GM21723 (cell line): ENCODE measurements at regions not wholly inside any gene's neighbourhood (a gene's known extent, or its start where the extent isn't known, plus 50 kb on each side); places are given as distances from the start of the nearest gene placed in this dataset.
"Not testable (repeated sequence)": the region's sequence is repeated elsewhere in the genome, so short reads cannot be mapped to it uniquely, and the experiment has no call there.

ENCODE experiments used
- ATAC-seq: cut with Tn5 transposase; IDR thresholded peaks from one replicate; pipeline ENCODE4 v1.9.1; 2021; ENCODE audit warnings: mild to moderate bottlenecking, moderate library complexity; ENCODE audit not compliant: unreplicated experiment

DNA sequence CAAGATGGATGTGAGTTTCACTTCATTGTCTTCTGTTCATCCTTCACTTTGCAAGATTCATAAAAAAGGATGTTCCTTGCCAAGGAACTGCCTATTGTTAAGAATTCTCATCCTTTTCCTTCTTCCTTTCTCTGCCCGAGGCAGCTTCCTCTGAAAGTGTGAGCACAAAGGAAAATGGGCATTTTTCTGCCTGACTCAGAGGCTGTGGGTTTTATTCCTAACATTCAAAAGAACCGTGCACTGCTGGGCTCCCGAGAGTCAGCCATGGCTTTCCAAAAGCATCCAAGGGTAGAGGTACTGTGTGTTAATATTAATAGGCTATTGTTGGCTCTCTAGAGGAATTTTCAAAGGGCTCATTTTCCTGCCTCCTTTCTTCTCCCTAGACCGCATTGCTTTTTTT lies 289.4 kb downstream of the ABCC12 start:
- no peak for ATAC-seq

DNA sequence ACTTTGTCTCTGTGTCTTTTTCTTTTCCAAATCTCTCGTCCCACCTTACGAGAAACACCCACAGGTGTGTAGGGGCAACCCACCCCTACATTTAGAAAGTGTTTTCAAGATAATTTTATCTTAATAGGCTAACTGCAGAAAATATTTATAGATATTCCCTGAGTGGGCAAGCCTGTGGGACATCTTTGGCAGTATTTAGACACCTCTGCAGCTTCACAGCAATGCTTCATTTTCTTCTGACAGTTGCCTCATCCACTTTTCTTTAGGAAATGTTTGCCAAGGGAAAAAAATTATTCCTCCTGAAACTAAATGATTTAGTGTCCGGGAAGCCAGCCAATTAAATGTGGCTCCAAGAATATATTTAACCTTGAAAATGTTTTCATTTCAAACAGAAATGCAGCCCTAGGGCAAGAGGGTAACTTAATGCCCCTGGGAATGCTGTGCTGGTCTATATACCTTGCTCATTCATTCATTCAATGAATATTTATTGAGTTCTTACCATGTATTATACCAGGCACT lies 290.4 kb downstream of the ABCC12 start:
- no peak for ATAC-seq

DNA sequence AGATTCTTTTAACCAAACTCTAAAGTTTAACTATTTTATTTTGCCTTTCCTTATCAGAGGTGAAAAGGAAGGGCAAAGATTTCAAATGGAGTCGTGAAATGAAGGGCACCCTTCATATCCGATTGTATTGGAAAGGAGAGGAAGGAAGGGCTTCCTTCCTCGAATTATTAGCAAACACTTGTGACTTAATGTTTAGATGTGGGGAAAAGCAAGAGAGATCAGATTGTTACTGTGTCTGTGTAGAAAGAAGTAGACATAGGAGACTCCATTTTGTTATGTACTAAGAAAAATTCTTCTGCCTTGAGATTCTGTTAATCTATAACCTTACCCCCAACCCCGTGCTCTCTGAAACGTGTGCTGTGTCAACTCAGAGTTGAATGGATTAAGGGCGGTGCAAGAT lies 291.5 kb downstream of the ABCC12 start:
- not testable (repeated sequence) for ATAC-seq

DNA sequence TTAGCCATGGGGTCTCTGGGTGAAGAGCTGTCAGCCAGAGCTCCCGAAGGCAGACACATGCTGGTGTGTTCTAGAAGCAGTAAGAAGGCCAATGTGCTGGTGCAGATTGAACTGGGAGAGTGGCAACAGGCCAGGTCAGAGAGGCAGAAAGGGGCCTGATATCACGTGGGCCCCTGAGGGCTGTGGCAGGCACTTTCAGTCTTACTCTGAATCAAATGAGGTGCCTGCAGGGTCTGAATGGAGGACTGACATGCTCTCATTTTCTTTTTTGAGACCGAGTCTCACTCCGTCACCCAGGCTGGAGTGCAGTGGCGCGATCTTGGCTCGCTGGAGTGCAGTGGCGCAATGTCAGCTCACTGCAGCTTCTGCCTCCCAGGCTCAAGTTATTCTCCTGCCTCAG lies 293.8 kb downstream of the ABCC12 start:
- ATAC-seq, result no peak

DNA sequence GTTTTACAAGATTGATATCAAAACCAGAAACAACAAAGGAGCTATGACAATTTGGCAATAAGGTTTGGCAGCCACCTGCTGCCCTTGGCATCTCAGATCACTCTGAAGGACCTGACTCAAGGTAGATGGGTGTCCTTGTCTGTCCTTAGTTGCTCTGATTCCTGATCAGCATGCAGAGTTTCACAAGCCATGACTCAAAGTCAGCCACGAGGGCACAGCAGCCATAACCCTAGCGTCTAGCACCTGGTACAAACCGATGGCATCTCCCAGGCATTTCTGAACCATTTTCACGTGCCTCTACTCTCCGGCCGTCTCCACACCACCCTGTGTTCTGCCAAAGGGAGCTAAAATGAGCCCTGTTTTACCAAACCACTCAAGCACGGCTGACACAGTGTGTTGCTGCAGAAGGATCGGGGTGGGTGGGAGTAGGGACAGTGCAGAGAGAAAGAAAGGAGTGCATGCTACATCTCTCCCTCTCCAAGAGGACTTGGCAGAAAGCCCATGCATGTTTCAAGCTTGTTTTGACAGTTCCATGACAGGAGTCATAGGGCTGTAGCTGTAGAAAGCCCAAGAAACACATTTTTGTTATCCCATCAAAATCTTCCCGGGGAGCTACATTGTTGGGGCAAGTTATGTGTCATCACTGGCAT lies 297.3 kb downstream of the ABCC12 start:
- no peak for ATAC-seq

DNA sequence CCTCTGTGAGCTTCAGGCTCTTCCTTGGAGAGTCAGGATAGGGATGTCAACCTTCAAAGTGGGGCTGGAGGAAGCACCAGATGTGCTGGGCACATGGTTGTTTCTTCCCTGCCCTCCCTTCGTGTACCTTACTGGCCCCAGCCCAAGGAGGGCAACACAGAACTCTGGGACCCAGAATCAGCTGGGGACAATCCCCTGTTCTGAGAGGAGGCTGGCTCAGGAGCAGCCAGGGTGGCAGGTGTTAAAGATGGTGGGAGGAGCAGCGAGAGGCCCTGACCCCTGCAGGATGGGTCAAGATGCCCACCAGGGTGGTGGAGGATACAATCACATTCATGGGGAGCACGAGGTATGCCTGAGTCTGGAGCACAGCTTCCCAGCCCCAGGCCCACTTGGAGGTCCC lies 300.4 kb downstream of the ABCC12 start:
- ATAC-seq, result no peak

DNA sequence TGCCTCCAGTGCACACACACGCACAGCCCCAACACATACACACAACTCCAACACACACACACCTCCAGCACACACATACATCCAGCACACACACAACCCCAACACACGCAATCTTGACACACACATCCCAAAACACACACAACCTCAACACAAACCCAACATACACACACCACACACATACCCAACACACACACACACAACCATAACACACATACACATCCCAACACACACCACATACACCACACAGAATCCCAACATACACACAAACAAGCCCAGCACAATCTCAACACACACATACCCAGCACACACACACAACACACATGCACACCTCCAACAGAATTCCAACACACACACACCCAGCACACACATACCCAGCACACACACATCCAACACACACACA lies 301.1 kb downstream of the ABCC12 start:
- ATAC-seq, result no peak

DNA sequence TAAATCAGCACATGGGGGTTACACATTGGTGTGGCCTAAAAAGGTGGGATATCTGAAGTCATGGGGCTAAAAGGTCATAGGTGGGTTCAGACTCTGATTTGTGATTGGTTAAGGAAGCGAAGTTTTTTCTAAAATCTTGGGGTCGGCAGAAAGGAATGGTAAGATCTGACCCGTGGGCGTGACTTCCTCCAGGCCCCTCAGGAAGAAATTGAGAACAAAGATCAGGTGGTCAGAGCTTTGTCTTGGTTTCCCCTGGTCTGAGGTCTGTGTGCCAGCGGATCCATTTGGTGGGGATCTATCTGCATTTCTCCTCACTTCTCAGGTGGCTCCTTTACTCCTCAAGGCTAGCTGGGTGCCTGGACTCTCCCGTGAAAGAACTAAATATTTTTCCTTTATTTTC lies 302.8 kb downstream of the ABCC12 start:
- ATAC-seq, result no peak

DNA sequence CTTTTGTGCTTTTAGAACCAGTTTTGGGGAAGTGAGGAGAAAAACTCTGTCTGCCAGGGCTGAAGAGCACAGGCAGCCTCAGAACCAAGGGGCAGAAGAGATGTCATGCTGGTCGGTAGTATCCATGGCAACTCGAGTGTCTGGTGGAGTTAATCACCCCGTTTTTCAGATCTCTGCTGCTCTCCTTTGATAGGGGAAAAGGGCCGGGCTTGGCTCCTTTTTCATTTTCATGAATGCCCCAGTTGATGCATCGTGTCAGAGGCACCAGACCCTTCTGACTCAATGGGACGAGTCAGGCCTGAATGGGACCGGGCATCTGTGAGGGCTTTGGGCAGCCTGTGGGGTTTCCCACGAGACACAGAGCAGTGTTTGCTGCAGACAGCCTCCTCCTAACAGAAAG lies 304.6 kb downstream of the ABCC12 start:
- no peak for ATAC-seq

DNA sequence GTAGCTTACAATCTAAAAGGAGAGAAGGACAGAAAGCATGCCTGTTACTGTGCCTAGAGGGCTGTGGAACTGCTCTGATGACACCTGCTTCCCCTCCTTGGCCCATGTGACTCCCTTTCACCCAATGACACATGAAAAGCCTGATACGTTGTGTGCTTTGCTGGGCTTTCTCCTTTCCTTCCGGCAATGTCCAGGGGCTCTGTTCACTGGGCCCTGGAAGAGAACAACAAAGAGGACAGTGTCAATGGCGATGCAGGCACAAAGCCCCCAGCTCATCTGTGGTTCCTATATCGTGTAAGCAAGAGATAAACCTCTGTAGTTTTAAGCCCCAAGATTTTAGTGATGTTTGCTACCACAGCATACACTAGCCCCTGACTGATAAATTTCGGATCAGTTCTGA lies 306.1 kb downstream of the ABCC12 start:
- no peak for ATAC-seq

DNA sequence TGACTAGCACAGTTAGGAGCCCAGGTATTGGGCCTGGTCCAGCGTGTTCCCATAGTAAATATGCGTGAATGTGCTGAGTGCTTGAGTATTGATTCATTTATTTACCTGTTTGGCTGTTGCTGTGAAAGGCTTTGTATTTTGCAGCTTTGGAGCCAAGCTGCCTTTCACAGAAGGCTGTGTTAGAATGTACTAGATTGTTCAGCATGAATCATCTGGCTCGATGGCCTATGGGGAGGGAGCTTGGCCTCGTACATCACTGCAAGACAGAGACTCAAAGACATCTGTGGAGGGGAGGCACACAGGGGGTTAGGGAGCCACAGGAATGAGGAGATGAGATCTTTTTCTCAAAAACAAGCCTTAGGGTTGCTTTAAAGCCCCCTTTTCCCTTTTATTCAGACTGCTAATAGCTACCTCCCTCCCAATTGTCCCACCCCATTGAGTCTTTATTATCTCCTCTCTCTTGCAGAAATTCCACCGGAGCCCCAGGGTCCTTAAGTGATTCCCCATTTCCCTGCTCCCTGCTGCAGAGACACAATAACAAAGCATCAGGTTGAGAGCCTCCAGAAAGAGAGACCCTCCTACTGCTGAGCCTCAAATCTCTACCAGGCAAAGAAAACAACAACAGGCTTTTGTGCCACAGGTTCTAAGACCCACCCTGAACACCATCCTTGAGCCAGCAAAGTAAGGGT lies 307.2 kb downstream of the ABCC12 start:
- ATAC-seq, result no peak

DNA sequence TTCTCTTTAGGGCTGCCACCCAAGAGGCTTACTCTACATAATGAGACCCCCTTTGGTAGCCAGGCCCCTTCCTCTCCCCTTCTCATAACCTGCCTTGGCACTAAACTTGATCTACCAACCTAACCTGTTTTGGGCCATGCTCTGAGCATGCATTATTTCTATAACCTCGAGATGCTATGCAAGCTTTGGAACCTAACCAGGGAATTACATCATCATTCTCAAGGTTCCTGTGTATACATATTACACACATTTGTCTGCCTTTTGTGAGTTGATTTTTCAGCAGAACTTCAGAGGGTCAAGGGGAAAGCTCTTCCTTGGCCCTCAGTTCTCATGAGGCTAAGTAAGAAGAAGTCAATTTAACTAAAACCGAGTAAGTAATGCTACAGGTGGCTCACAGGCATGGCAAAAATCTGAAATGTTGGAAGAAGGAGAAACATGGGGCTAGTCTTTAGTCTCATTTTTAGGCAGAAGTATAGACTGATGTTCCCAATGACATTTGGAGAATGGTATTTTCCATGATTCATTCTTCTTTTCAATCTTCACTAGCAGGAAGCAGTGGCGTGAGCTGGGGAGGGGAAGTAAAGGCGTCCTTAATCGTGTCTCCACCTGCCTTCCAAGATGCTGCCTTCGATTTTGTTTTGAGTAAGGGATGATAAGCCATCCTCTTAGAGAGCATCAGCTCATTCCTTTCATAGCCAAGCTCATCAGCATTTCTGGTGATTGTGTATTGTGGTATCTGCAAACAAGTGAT lies 308.4 kb downstream of the ABCC12 start:
- ATAC-seq, result no peak

DNA sequence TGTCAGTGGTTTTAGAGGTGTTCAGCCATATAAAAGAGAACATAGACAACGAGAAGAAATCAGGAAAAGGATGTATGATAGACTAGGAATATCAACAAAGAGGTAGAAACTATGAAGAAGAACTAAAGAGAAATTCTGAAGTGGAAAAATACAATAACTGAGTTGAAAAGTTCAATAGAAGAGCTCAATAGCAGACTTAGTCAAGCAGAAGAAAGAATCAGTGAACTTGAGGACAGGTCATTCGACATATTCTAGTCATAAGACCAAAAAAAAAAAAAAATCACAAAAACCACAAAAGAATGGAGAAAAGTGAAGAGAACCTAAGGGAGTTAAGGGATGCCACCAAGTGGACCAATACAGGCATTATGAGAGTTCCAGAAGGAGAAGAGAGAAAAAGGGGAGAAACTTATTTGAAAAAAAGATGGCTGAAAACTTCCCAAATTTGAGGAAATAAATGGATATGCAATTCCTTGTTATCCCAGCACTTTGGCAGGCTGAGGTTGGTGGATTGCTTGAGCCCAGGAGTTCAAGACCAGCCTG lies 321.2 kb downstream of the ABCC12 start:
- no peak for ATAC-seq

DNA sequence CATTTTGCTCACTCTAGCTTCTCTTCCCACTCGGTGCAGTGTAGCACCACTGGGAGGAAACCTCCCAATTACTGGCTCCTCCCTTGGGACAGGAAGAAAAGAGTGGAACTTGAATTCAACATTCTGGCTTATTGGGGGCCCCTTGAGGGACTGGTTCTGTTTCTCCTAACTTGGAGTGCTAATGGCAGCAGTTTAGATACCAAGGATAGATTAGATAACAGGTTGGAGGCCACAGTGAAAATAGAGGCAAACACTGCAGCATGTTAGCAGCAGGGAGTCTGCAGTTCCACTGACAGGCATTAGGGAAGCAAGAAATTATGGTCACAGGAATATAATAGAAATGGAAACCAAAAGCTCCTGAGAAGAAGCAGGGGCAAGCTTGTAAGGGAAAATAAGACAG lies 322.0 kb downstream of the ABCC12 start:
- no peak for ATAC-seq

DNA sequence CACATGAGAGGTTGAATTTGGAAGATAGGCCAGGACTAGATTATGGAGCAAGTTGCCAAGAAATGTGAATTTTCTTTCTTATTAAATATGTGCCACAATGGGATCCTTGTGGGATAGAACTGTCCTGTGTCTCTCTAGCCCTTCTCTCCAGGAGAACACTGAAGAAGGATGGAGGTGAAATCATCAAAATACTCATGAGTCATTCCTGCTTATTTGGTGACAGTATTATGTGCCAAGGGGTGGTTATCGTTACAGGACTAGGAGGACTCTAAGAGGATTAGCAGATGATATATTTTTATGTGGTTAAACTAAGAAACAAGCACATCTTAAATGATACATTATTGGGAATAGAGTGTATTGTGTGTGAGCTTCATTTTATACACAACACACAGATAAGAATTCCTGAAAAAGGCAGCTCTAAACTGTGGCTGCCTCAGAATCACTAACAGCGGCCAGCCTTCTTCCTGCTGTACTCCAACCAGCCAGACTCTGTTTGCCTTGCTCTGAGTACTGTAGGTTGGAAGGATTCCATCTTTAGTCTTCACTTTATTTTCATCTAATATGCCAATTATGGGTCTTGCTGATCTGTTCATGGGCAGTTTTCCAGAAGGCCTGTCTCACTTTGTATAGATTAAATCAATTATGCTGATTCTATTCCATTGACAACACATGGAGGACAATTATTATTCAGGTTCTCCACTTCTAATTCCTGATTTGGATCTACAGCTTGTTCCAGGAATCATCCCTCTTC lies 325.8 kb downstream of the ABCC12 start:
- ATAC-seq, result no peak

DNA sequence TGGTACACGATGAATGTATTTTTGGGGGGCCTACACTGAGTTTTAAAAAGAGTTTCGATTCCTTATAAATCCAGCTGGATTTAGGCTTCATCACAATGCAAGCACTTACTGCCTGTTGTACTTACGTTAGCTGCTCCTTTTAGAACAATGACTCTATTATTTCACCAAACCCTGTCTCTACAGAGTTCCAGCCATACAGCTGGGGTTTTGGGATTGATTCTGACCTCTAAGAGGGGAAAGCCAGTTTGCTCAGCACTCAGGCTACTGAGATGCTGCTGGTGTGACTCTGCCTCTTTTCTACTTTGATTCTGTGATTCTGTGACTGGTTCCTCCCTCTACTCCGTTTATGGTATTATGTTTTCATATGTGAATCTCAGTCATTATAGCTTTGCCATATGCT lies 329.7 kb downstream of the ABCC12 start:
- ATAC-seq, result no peak

DNA sequence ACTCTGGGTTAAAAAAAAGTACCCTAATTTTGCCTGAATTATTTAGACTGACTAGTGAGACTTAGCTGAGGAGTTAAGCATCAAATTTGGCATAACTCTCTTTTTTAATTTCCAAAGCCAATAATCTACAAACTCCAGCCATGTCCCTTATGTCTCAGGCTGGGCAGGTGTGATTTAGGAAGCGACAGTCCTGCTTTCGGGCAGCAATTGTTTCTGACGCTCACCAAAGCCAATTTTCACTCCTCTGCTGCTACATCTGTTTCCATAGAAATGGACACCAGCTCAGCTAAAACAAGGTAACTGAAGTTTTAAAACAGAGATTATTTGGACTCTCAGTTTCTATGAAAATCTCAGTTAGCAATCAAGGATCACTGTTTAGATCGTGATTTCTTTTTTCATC lies 338.7 kb downstream of the ABCC12 start:
- no peak for ATAC-seq

DNA sequence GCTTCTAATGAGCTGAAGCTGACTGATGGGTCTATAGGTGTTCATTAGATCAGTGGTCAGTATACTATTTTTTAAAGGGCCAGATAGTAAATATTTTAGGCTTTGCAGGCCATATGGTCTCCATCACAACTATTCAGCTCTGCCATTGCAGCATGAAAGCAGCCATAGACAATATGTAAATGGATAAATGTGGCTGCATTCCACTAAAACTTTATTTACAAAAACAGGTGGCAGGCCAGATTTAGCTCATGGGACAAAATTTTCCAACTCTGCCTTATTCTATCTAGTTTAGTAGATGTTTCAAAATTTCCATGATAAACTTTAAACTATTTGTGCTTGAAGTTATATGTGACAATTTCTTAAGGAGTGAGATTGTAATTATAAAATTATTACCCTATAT lies 339.3 kb downstream of the ABCC12 start:
- ATAC-seq, result no peak

DNA sequence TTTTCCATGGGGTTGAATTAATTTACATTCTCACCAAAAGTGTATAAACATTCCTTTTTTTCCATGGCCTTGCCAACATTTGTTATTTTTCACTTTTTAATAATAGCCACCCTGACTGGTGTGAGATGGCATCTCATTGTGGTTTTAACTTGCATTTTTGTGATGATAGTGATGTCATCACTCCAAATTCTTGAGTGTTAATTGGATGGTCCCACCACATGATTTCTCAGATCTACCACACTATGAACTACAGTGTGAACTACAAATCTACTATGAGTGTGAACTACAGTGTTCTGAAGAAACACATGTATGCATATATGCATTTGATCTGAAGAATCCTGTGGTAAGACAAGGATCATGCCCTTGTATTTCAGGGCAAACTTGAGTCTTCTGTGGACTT lies 340.1 kb downstream of the ABCC12 start:
- no peak for ATAC-seq

DNA sequence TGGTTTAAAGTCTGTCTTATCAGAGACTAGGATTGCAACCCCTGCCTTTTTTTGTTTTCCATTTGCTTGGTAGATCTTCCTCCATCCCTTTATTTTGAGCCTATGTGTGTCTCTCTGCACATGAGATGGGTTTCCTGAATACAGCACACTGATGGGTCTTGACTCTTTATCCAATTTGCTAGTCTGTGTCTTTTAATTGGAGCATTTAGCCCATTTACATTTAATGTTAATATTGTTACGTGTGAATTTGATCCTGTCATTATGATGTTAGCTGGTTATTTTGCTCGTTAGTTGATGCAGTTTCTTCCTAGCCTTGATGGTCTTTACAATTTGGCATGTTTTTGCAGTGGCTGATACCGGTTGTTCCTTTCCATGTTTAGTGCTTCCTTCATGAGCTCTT lies 344.0 kb downstream of the ABCC12 start:
- not testable (repeated sequence) for ATAC-seq

DNA sequence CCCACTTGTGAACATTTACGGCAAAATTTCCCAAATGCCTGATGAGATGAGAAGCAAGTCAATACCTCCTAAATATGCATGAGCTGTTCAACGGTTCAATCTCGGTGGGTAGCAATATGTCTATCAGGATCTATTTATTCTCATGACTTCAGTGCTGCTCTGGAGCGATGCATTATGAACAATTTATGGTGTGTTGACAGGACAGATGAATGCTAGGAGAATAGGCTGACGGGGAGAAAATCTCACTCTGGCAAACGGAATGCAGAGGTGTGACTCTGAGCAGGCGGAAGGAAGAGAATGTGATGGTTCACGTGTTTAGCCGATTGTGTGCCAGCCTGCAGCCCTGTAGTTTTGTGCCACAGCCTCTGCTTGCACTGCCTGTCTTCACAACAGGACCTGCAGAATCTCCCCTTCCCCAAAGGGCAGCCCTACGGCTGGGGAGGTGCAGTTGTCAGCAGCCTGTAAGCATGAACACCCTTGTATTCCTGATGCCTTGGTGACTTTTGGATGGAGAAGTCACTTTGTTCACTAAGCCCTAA lies 345.2 kb downstream of the PHKB start:
- ATAC-seq, result no peak
